ENCODE measurements at regions not wholly inside any gene's neighbourhood (a gene's known extent, or its start where the extent isn't known, plus 50 kb on each side); places are given as distances from the start of the nearest gene placed in this dataset.
A peak's percentile ranks its signal among the peaks of the same experiment; 100 is the strongest.
"Not testable (repeated sequence)": the region's sequence is repeated elsewhere in the genome, so short reads cannot be mapped to it uniquely, and the experiment has no call there.

- FAIRE-seq = peak; percentile 17
Observed at GRCh38 chr4:112708772-112709171, 71.8 kb downstream of the LARP7 start.

GRCh38 chr4:112714922-112715901, 78.3 kb downstream of the LARP7 start:
- FAIRE-seq = no peak

- FAIRE-seq = no peak
Observed at GRCh38 chr4:112717856-112718255, 80.9 kb downstream of the LARP7 start.

GRCh38 chr4:112721627-112722026, 84.7 kb downstream of the LARP7 start:
- no peak for FAIRE-seq

- FAIRE-seq = no peak
Observed at GRCh38 chr4:112726041-112726440, 89.1 kb downstream of the LARP7 start.

GRCh38 chr4:112727728-112728127, 90.8 kb downstream of the LARP7 start:
- FAIRE-seq = not testable (repeated sequence)

GRCh38 chr4:112731715-112732114, 94.8 kb downstream of the LARP7 start:
- FAIRE-seq = no peak

GRCh38 chr4:112732142-112732541, 95.2 kb downstream of the LARP7 start:
- no peak for FAIRE-seq

- no peak for FAIRE-seq
Observed at GRCh38 chr4:112735474-112735951, 98.6 kb downstream of the LARP7 start.

- FAIRE-seq = no peak
Observed at GRCh38 chr4:112736718-112737135, 99.8 kb downstream of the LARP7 start.

- FAIRE-seq = no peak
Observed at GRCh38 chr4:112739442-112739841, 102.5 kb downstream of the LARP7 start.

- no peak for FAIRE-seq
Observed at GRCh38 chr4:112747036-112747435, 110.1 kb downstream of the LARP7 start.

GRCh38 chr4:112748352-112748878, 111.5 kb downstream of the LARP7 start:
- FAIRE-seq = no peak

- not testable (repeated sequence) for FAIRE-seq
Observed at GRCh38 chr4:112750749-112751148, 113.8 kb downstream of the LARP7 start.

GRCh38 chr4:112751447-112751846, 114.5 kb downstream of the LARP7 start:
- FAIRE-seq = no peak

- no peak for FAIRE-seq
Observed at GRCh38 chr4:112752061-112752460, 115.1 kb downstream of the LARP7 start.

GRCh38 chr4:112752510-112752909, 115.6 kb downstream of the LARP7 start:
- FAIRE-seq = no peak

GRCh38 chr4:112753333-112753732, 116.4 kb downstream of the LARP7 start:
- no peak for FAIRE-seq

- FAIRE-seq = no peak
Observed at GRCh38 chr4:112759313-112759712, 122.4 kb downstream of the LARP7 start.

GRCh38 chr4:112765317-112765974, 128.5 kb downstream of the LARP7 start:
- FAIRE-seq = peak; percentile 76

- FAIRE-seq = no peak
Observed at GRCh38 chr4:112766422-112766821, 129.5 kb downstream of the LARP7 start.

GRCh38 chr4:112767386-112767785, 130.4 kb downstream of the LARP7 start:
- FAIRE-seq = no peak

GRCh38 chr4:112770114-112770513, 133.2 kb downstream of the LARP7 start:
- no peak for FAIRE-seq

- FAIRE-seq = no peak
Observed at GRCh38 chr4:112775801-112776200, 138.9 kb downstream of the LARP7 start.
